Trophoblast cell (in vitro differentiated cells and primary cell): ENCODE measurements at regions not wholly inside any gene's neighbourhood (a gene's known extent, or its start where the extent isn't known, plus 50 kb on each side); places are given as distances from the start of the nearest gene placed in this dataset.
A peak's percentile ranks its signal among the peaks of the same experiment; 100 is the strongest.

Source experiments
- DNase-seq, 2 donors: peaks; one replicate each; pipeline ENCODE4 v3.0.0-alpha.2; 2016
- H2AFZ ChIP-seq: 2 replicates; pipeline ENCODE4 v1.6.1; 2013; ENCODE audit warnings: low read length, moderate library complexity, mild to moderate bottlenecking; ENCODE audit not compliant: insufficient read depth, poor library complexity
- H2AK5ac ChIP-seq: 2 replicates; pipeline ENCODE4 v1.6.1; 2013; ENCODE audit warnings: mild to moderate bottlenecking, low read length
- H2BK120ac ChIP-seq: 2 replicates; pipeline ENCODE4 v1.6.1; 2013; ENCODE audit warnings: low read length, mild to moderate bottlenecking, moderate library complexity; ENCODE audit not compliant: insufficient read depth, poor library complexity
- H2BK12ac ChIP-seq: 2 replicates; pipeline ENCODE4 v1.6.1; 2013; ENCODE audit warnings: mild to moderate bottlenecking, low read length, moderate library complexity
- H2BK5ac ChIP-seq: 2 replicates; pipeline ENCODE4 v1.6.1; 2013; ENCODE audit warnings: low read length, low read depth, moderate library complexity, mild to moderate bottlenecking; ENCODE audit not compliant: poor library complexity
- H3K14ac ChIP-seq: 2 replicates; pipeline ENCODE4 v1.6.1; 2013; ENCODE audit warnings: mild to moderate bottlenecking, low read length
- H3K18ac ChIP-seq: 2 replicates; pipeline ENCODE4 v1.6.1; 2013; ENCODE audit warnings: mild to moderate bottlenecking, low read length
- H3K23ac ChIP-seq: 2 replicates; pipeline ENCODE4 v1.6.1; 2013; ENCODE audit warnings: low read length
- H3K27ac ChIP-seq: 2 replicates; pipeline ENCODE4 v1.5.1; 2013; ENCODE audit warnings: low read depth, mild to moderate bottlenecking, inconsistent platforms, low read length, moderate library complexity
- H3K27me3 ChIP-seq: 2 replicates; pipeline ENCODE4 v1.6.1; 2013; ENCODE audit warnings: inconsistent platforms, mild to moderate bottlenecking, low read length, moderate library complexity; ENCODE audit not compliant: insufficient read depth
- H3K36me3 ChIP-seq, 2 experiments: 1 replicate in 1 of 2; 2 replicates in 1 of 2; pipeline ENCODE4 v1.6.1; 2013; ENCODE audit warnings: low read length in 2 of 2, mild to moderate bottlenecking in 2 of 2, moderate library complexity in 1 of 2; ENCODE audit not compliant: insufficient read depth in 2 of 2, control insufficient read depth in 1 of 2
- H3K4ac ChIP-seq: 2 replicates; pipeline ENCODE4 v1.6.1; 2013; ENCODE audit warnings: low read depth, mild to moderate bottlenecking, low read length, moderate library complexity
- H3K4me1 ChIP-seq, 2 experiments: 1 replicate in 1 of 2; 2 replicates in 1 of 2; pipeline ENCODE4 v1.6.1; 2013; ENCODE audit warnings: low read length in 2 of 2, mild to moderate bottlenecking in 2 of 2, moderate library complexity in 1 of 2; ENCODE audit not compliant: insufficient read depth in 2 of 2, control insufficient read depth in 1 of 2
- H3K4me2 ChIP-seq: 2 replicates; pipeline ENCODE4 v1.6.1; 2013; ENCODE audit warnings: inconsistent platforms, mild to moderate bottlenecking, low read length, moderate library complexity
- H3K4me3 ChIP-seq: 2 replicates; pipeline ENCODE4 v1.5.1; 2013; ENCODE audit warnings: mild to moderate bottlenecking, low read depth, low read length, inconsistent platforms
- H3K79me1 ChIP-seq: one replicate; pipeline ENCODE4 v1.6.1; 2013; ENCODE audit warnings: low read length
- H3K79me2 ChIP-seq: 2 replicates; pipeline ENCODE4 v1.6.1; 2013; ENCODE audit warnings: low read length, mild to moderate bottlenecking; ENCODE audit not compliant: control insufficient read depth, insufficient read depth, poor library complexity
- H3K9ac ChIP-seq: 2 replicates; pipeline ENCODE4 v1.6.1; 2013; ENCODE audit warnings: mild to moderate bottlenecking, low read length
- H3K9me3 ChIP-seq: 2 replicates; pipeline ENCODE4 v1.6.1; 2013; ENCODE audit warnings: low read depth, mild to moderate bottlenecking, control low read depth, inconsistent platforms, low read length; ENCODE audit not compliant: insufficient read depth
- H4K12ac ChIP-seq: 2 replicates; pipeline ENCODE4 v1.6.1; 2013; ENCODE audit warnings: low read depth, mild to moderate bottlenecking, low read length, moderate library complexity
- H4K8ac ChIP-seq: 2 replicates; pipeline ENCODE4 v1.6.1; 2013; ENCODE audit warnings: low read depth, mild to moderate bottlenecking, low read length, moderate library complexity
- H4K91ac ChIP-seq: one replicate; pipeline ENCODE4 v1.6.1; 2013; ENCODE audit warnings: low read depth, mild to moderate bottlenecking, low read length, moderate library complexity
- WGBS: extraction: QIAGEN DNeasy Blood & Tissue Kit; methylation state at CpG from one replicate; pipeline ENCODE4 v1.1.7; 2013; ENCODE audit warnings: missing lambda C conversion rate; ENCODE audit not compliant: insufficient read length, insufficient coverage; ENCODE audit errors: extremely low coverage; 5-methylcytosine and 5-hydroxymethylcytosine counted together

DNA sequence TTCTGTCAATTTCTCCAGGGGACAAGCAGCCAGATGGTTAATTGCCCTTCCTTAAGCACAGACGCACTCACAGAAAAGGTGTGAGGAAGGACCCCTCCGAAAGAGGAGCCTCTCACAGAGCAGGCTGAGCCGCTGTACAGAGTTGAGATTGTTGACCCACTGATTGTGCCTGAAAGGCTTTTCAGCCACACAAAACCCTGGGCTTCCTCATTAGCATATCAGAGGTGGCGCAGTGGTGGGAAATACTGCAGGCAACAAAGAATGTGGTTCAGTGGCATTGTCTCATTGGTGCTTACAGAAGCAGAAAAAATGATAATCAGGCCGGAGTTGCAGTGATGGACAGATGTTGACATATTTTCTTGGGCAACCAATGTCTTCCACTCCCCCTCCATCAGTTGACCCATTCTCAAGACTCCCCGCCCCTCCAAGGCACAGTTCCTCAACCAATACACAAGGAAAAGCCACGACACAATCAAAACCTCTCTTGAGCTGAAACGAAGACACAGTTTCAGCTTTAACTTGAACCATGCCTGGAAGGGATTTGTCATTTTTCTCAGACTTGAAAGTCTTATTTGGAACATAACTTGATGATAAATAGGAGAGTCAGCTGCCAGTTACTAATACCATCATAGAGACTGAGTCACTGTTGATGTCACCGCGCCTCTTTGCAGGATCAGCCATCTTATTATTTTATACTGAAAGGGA lies 53.1 kb downstream of the ATXN3L start:
- no peaks in the 10 kb centered on the region for H3K79me2 ChIP-seq
- WGBS = no CpG with 5 or more reads among the region's 10 CpGs
- H2BK120ac ChIP-seq = no peak overlapping the region

DNA sequence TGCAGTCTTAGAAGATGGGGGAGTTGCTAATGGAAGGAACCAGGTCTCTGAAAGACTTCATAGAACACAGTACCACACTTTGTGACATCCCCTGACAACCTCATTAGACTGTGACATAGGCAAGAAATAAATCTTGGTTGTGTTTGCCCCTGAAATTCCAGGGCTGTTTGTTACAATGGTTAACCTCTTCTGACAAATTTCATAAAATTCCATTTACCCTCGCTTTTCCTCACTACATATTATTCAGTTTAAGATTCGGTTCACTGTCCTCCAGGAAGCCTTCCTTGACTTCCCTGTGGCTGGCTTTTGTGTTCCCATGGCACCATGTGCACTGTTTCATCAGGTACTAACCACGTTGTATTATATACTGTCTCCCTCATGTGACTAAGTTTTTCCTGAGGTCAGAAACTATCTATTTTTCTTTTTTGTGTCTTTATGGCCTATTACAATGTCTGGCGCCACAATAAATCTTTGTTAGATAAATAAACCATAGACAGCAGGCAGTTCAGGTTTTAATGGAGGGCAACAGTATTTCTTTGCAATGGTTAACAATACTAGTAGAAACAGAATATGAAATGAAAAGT lies 54.2 kb downstream of the ATXN3L start:
- WGBS = no CpG with 5 or more reads among the region's 4 CpGs
- H3K79me1 ChIP-seq = no peaks in the 10 kb centered on the region
- H2BK12ac ChIP-seq = no peak overlapping the region

More for the DNA sequence above, 53.1 kb downstream of the ATXN3L start:
- Histone ChIP-seq H3K14ac (no peak overlapping the region), H4K91ac (no peak overlapping the region), H2AFZ (no peak overlapping the region), H4K8ac (no peak overlapping the region), H2AK5ac (no peak overlapping the region), H3K27me3 (no peaks in the 10 kb centered on the region), H3K4ac (no peak overlapping the region), H3K79me1 (no peaks in the 10 kb centered on the region), H3K4me3 (no peak overlapping the region), H3K18ac (no peak overlapping the region), H3K4me1 (peaks cover 0 to 3% of the 10 kb centered on the region in 2 experiments), H4K12ac (no peak overlapping the region), H3K9me3 (no peaks in the 10 kb centered on the region), H3K9ac (no peak overlapping the region), H3K4me2 (no peak overlapping the region), H2BK5ac (no peak overlapping the region), H2BK12ac (no peak overlapping the region), H3K27ac (no peak overlapping the region), H3K36me3 (no peaks in the 10 kb centered on the region), H3K23ac (no peak overlapping the region)
- peak; percentile 50 to 77 for DNase-seq

DNA sequence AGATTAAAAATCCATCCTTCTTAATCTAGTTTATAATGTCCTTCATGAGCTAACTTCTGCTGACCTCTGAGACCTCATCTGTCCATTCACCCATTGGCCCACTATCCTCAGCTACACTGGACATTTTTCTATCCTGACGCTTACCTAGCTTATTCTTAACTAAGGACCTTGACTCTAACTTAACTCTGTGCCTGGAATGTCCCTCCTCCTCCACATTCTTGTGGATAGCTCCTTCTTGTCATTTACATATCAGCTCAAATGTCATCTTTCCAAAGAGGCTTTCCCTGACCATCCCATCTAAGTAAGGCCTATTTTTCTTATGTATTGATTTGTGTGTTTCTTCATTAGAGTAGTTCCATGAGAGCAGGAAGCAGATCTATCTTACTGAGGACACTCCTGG lies 54.7 kb downstream of the ATXN3L start:
- H3K4me1 ChIP-seq = peaks cover 0 to 3% of the 10 kb centered on the region in 2 experiments
- H2AK5ac ChIP-seq = no peak overlapping the region
- no peak overlapping the region for H3K27ac ChIP-seq
- no peaks in the 10 kb centered on the region for H3K36me3 ChIP-seq
- no peak overlapping the region for H4K8ac ChIP-seq
- no peaks in the 10 kb centered on the region for H3K79me2 ChIP-seq
- no peaks in the 10 kb centered on the region for H3K9me3 ChIP-seq
- no peak overlapping the region for H3K4me2 ChIP-seq
- no peak overlapping the region for H3K18ac ChIP-seq
- H2BK5ac ChIP-seq = no peak overlapping the region
- no peak overlapping the region for H3K23ac ChIP-seq
- no peaks in the 10 kb centered on the region for H3K79me1 ChIP-seq
- H3K4me3 ChIP-seq = no peak overlapping the region
- no peak overlapping the region for H4K12ac ChIP-seq
- no peak overlapping the region for H2BK12ac ChIP-seq
- H4K91ac ChIP-seq = no peak overlapping the region
- H3K9ac ChIP-seq = no peak overlapping the region
- WGBS = no CpG with 5 or more reads among the region's 1 CpG
- no peak for DNase-seq
- H2BK120ac ChIP-seq = no peak overlapping the region
- no peak overlapping the region for H2AFZ ChIP-seq
- H3K27me3 ChIP-seq = no peaks in the 10 kb centered on the region
- H3K4ac ChIP-seq = no peak overlapping the region
- no peak overlapping the region for H3K14ac ChIP-seq

More for the DNA sequence above, 54.2 kb downstream of the ATXN3L start:
- H3K4ac ChIP-seq = no peak overlapping the region
- no peaks in the 10 kb centered on the region for H3K79me2 ChIP-seq
- H3K4me3 ChIP-seq = no peak overlapping the region
- no peak overlapping the region for H2BK5ac ChIP-seq
- no peak overlapping the region for H4K8ac ChIP-seq
- no peak overlapping the region for H3K18ac ChIP-seq
- H3K23ac ChIP-seq = no peak overlapping the region
- H2BK120ac ChIP-seq = no peak overlapping the region
- H2AFZ ChIP-seq = no peak overlapping the region
- H3K36me3 ChIP-seq = no peaks in the 10 kb centered on the region
- no peak overlapping the region for H3K27ac ChIP-seq
- no peak overlapping the region for H4K91ac ChIP-seq
- no peak overlapping the region for H4K12ac ChIP-seq
- H3K4me1 ChIP-seq = peaks cover 0 to 3% of the 10 kb centered on the region in 2 experiments
- DNase-seq = no peak
- no peaks in the 10 kb centered on the region for H3K9me3 ChIP-seq
- H3K9ac ChIP-seq = no peak overlapping the region
- no peaks in the 10 kb centered on the region for H3K27me3 ChIP-seq
- H2AK5ac ChIP-seq = no peak overlapping the region
- no peak overlapping the region for H3K4me2 ChIP-seq
- no peak overlapping the region for H3K14ac ChIP-seq

DNA sequence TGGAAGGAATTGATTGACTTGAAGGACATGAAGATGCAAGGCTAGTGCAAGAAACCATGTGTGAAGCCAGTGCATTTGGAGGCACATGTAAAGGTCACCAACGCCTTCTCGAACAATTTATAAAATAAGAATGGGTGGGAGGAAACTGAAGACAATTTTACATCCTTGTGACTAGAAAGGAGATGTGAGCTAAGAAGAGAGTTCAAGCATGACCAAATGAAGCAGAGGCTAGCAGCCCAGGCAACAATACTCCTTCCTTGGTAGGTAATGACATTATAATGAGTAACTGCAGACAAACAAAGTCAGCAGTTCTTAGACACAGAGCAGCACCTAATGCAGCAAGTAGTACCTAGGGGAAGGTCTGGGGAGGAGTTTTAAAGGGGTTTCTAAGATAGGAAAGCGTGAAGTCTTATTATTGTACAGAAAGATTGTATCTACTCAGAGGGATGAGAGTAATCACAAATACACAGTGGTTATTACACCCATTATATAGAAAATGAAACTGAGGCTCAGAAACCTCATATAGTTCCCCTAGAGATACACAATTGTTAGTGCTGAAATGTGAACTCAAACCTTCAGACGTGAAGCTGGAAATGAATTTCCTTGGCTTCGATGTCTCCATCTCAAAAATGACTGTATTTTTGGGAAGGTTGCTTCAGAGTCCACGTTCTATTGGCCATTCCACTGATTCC lies 56.1 kb downstream of the ATXN3L start:
- H3K79me1 ChIP-seq = no peaks in the 10 kb centered on the region
- H3K18ac ChIP-seq = no peak overlapping the region
- no peak overlapping the region for H3K4ac ChIP-seq
- no peaks in the 10 kb centered on the region for H3K36me3 ChIP-seq
- peaks cover 0 to 3% of the 10 kb centered on the region in 2 experiments for H3K4me1 ChIP-seq
- no peak overlapping the region for H4K12ac ChIP-seq
- H2AK5ac ChIP-seq = no peak overlapping the region
- no peak overlapping the region for H2BK5ac ChIP-seq
- no peak overlapping the region for H3K4me2 ChIP-seq
- DNase-seq = no peak
- H4K8ac ChIP-seq = no peak overlapping the region
- H3K4me3 ChIP-seq = no peak overlapping the region
- H3K14ac ChIP-seq = no peak overlapping the region
- H2AFZ ChIP-seq = no peak overlapping the region
- H3K79me2 ChIP-seq = no peaks in the 10 kb centered on the region
- no peak overlapping the region for H2BK120ac ChIP-seq
- H3K9me3 ChIP-seq = no peaks in the 10 kb centered on the region
- no peak overlapping the region for H4K91ac ChIP-seq
- H2BK12ac ChIP-seq = no peak overlapping the region
- H3K27ac ChIP-seq = no peak overlapping the region
- no CpG with 5 or more reads among the region's 6 CpGs for WGBS
- H3K27me3 ChIP-seq = no peaks in the 10 kb centered on the region
- H3K23ac ChIP-seq = no peak overlapping the region
- H3K9ac ChIP-seq = no peak overlapping the region
